H1 (cell line): ENCODE measurements at regions not wholly inside any gene's neighbourhood (a gene's known extent, or its start where the extent isn't known, plus 50 kb on each side); places are given as distances from the start of the nearest gene placed in this dataset.

Source experiments
- CTCF ChIA-PET: fragments of 300-600 bp; sonication (Branson Sonifier 250); formaldehyde crosslinking; loops from one replicate; lab custom pipeline; 2021; ENCODE audit not compliant: partially characterized antibody; lab: Charles Lee
- POLR2A ChIA-PET: fragments of 300-600 bp; sonication (Branson Sonifier 250); formaldehyde crosslinking; loops from one replicate; lab custom pipeline; 2021; ENCODE audit warnings: inconsistent platforms; ENCODE audit not compliant: partially characterized antibody; lab: Charles Lee
- DNase-seq, 2 experiments: peaks; one replicate each; pipeline versions ENCODE4 v3.0.0 to v3.0.0-alpha.2; 2010 to 2022; ENCODE audit warnings: low spot score in 2 of 2, low read depth in 1 of 2, mixed read lengths in 1 of 2
- FAIRE-seq: peaks from 2 replicates; lab custom pipeline; 2011; peaks lifted over from hg19 to GRCh38; lab: Jason Lieb, UNC
- H2AFZ ChIP-seq: 2 replicates; pipeline ENCODE4 v1.8.1; 2012; ENCODE audit warnings: low read length, inconsistent platforms
- H2AK5ac ChIP-seq: 2 replicates; pipeline ENCODE4 v1.6.1; 2013; ENCODE audit warnings: low read depth, low read length
- H2BK120ac ChIP-seq: replicated peaks from 2 replicates; pipeline ENCODE3; 2013; ENCODE audit warnings: low read depth, low read length, inconsistent platforms
- H2BK12ac ChIP-seq: 2 replicates; pipeline ENCODE4 v1.6.1; 2013; ENCODE audit warnings: low read depth, low read length
- H2BK15ac ChIP-seq: 2 replicates; pipeline ENCODE4 v1.6.1; 2013; ENCODE audit warnings: low read length
- H2BK20ac ChIP-seq: 2 replicates; pipeline ENCODE4 v1.6.1; 2013; ENCODE audit warnings: low read length
- H2BK5ac ChIP-seq: 2 replicates; pipeline ENCODE4 v1.6.1; 2013; ENCODE audit warnings: low read depth, low read length
- H3K14ac ChIP-seq: 2 replicates; pipeline ENCODE4 v1.6.1; 2013; ENCODE audit warnings: inconsistent platforms; ENCODE audit not compliant: insufficient read length
- H3K18ac ChIP-seq: 2 replicates; pipeline ENCODE4 v1.6.1; 2013; ENCODE audit warnings: low read length; ENCODE audit errors: extremely low read depth
- H3K23ac ChIP-seq: 2 replicates; pipeline ENCODE4 v1.6.1; 2013; ENCODE audit warnings: inconsistent platforms; ENCODE audit not compliant: insufficient read length
- H3K23me2 ChIP-seq: 2 replicates; pipeline ENCODE4 v1.6.1; 2013; ENCODE audit warnings: low read depth, low read length
- H3K27ac ChIP-seq: 2 replicates; pipeline ENCODE4 v1.6.1; 2011; ENCODE audit warnings: low read depth, low read length, inconsistent platforms
- H3K27me3 ChIP-seq, 4 experiments: replicated peaks in 1 of 4; 1 replicate in 1 of 4; 2 replicates in 3 of 4; pipeline versions ENCODE4 v1.6.1 to v1.8.1; 2011 to 2013; ENCODE audit warnings: low read length in 3 of 4, mild to moderate bottlenecking in 3 of 4, inconsistent platforms in 2 of 4, mixed read lengths in 2 of 4, moderate library complexity in 1 of 4; ENCODE audit not compliant: control insufficient read depth in 3 of 4, insufficient read depth in 3 of 4; ENCODE audit errors: extremely low read depth in 1 of 4
- H3K36me3 ChIP-seq, 4 experiments: 2 replicates each; pipeline versions ENCODE4 v1.6.1 to v1.8.1; 2011 to 2013; ENCODE audit warnings: mild to moderate bottlenecking in 4 of 4, low read length in 3 of 4, moderate library complexity in 2 of 4, control low read depth in 1 of 4, inconsistent platforms in 1 of 4; ENCODE audit not compliant: insufficient read depth in 4 of 4, control insufficient read depth in 2 of 4
- H3K4ac ChIP-seq: replicated peaks from 2 replicates; pipeline ENCODE3; 2013; ENCODE audit warnings: low read length, low read depth, mixed read lengths, inconsistent platforms; ENCODE audit not compliant: insufficient read length
- H3K4me1 ChIP-seq, 4 experiments: replicated peaks in 1 of 4; 1 replicate in 1 of 4; 2 replicates in 3 of 4; pipeline versions ENCODE4 v1.6.1 to v1.8.1; 2011 to 2013; ENCODE audit warnings: low read length in 3 of 4, inconsistent platforms in 2 of 4, mixed read lengths in 1 of 4; ENCODE audit not compliant: insufficient read depth in 4 of 4, control insufficient read depth in 3 of 4
- H3K4me2 ChIP-seq, 2 experiments: 2 replicates each; pipeline versions ENCODE4 v1.6.1 to v1.8.1; 2011 to 2013; ENCODE audit warnings: low read depth in 2 of 2, low read length in 2 of 2, control low read depth in 1 of 2, inconsistent platforms in 1 of 2, mild to moderate bottlenecking in 1 of 2; ENCODE audit not compliant: insufficient read depth in 1 of 2
- H3K4me3 ChIP-seq, 4 experiments: fragments of 200-600, 300-600 bp in 1 of 4; sonication (generic), shearing (Covaris generic), sonication (Bioruptor Twin) in 1 of 4; 2 replicates each; pipeline versions ENCODE4 v1.5.1 to v1.8.1; 2011 to 2016; ENCODE audit warnings: low read length in 4 of 4, low read depth in 3 of 4, control low read depth in 2 of 4, inconsistent platforms in 2 of 4, mild to moderate bottlenecking in 2 of 4, mixed read lengths in 1 of 4, moderate library complexity in 1 of 4; ENCODE audit not compliant: insufficient read depth in 2 of 4; ENCODE audit errors: extremely low read depth in 1 of 4
- H3K56ac ChIP-seq: replicated peaks from 2 replicates; pipeline ENCODE3; 2013; ENCODE audit warnings: low read depth, mild to moderate bottlenecking, mixed read lengths, low read length, inconsistent platforms; ENCODE audit not compliant: insufficient read length
- H3K79me1 ChIP-seq: 2 replicates; pipeline ENCODE4 v1.6.1; 2013; ENCODE audit warnings: low read depth, low read length, control low read depth
- H3K79me2 ChIP-seq, 2 experiments: 2 replicates each; pipeline versions ENCODE4 v1.6.1 to v1.8.1; 2012 to 2013; ENCODE audit warnings: low read length in 2 of 2, mild to moderate bottlenecking in 2 of 2, inconsistent platforms in 1 of 2; ENCODE audit not compliant: insufficient read depth in 2 of 2, control insufficient read depth in 1 of 2
- H3K9ac ChIP-seq, 4 experiments: replicated peaks in 1 of 4; 1 replicate in 1 of 4; 2 replicates in 3 of 4; pipeline versions ENCODE4 v1.6.1 to v1.8.1; 2011 to 2013; ENCODE audit warnings: low read depth in 3 of 4, low read length in 3 of 4, control low read depth in 2 of 4, mild to moderate bottlenecking in 2 of 4, moderate library complexity in 2 of 4, inconsistent platforms in 1 of 4; ENCODE audit errors: extremely low read depth in 1 of 4
- H3K9me3 ChIP-seq, 2 experiments: 2 replicates each; pipeline versions ENCODE4 v1.6.1 to v1.8.1; 2012 to 2013; ENCODE audit warnings: mild to moderate bottlenecking in 2 of 2, moderate library complexity in 2 of 2, control low read depth in 1 of 2, inconsistent platforms in 1 of 2, low read depth in 1 of 2, low read length in 1 of 2, mixed read lengths in 1 of 2; ENCODE audit not compliant: insufficient read depth in 2 of 2
- H4K20me1 ChIP-seq, 2 experiments: replicated peaks in 1 of 2; 2 replicates each; pipeline versions ENCODE3 to v1.8.1; 2011 to 2013; ENCODE audit warnings: inconsistent platforms in 2 of 2, low read length in 2 of 2, mild to moderate bottlenecking in 1 of 2; ENCODE audit not compliant: insufficient read depth in 2 of 2, control insufficient read depth in 1 of 2
- H4K5ac ChIP-seq: 2 replicates; pipeline ENCODE4 v1.6.1; 2013; ENCODE audit warnings: low read length, low read depth, mixed read lengths, inconsistent platforms; ENCODE audit not compliant: insufficient read length
- H4K8ac ChIP-seq: 2 replicates; pipeline ENCODE4 v1.8.0; 2013; ENCODE audit warnings: mild to moderate bottlenecking, moderate library complexity, low read length, inconsistent platforms; ENCODE audit not compliant: insufficient read depth; ENCODE audit errors: extremely low read depth
- H4K91ac ChIP-seq: replicated peaks from 2 replicates; pipeline ENCODE3; 2013; ENCODE audit warnings: low read length, mixed read lengths, inconsistent platforms; ENCODE audit not compliant: insufficient read length
- EGR1 ChIP-seq: IDR thresholded peaks from 2 replicates; pipeline ENCODE4 v1.6.1; 2011; ENCODE audit warnings: low read depth, low read length, borderline replicate concordance
- HDAC6 ChIP-seq: IDR thresholded peaks from one replicate; pipeline ENCODE4 v1.7.1; 2012; ENCODE audit warnings: low read depth, mild to moderate bottlenecking, inconsistent platforms, low read length, moderate library complexity
- JUND ChIP-seq: IDR thresholded peaks from 2 replicates; pipeline ENCODE4 v1.6.1; 2011; ENCODE audit warnings: mild to moderate bottlenecking, improper control_type of control experiment, low read length
- KDM1A ChIP-seq: fragments of 200-600, 300-600 bp; sonication (generic); IDR thresholded peaks from 2 replicates; pipeline ENCODE4 v1.7.1; 2016; ENCODE audit warnings: mild to moderate bottlenecking, low read length, borderline replicate concordance
- KDM5A ChIP-seq: fragments of 200-600 bp; IDR thresholded peaks from 2 replicates; pipeline ENCODE4 v1.7.1; 2012; ENCODE audit warnings: mild to moderate bottlenecking, low read length, inconsistent platforms, mixed read lengths
- MAX ChIP-seq: IDR thresholded peaks from 2 replicates; pipeline ENCODE4 v1.6.1; 2012; ENCODE audit warnings: inconsistent platforms
- NANOG ChIP-seq: IDR thresholded peaks from 2 replicates; pipeline ENCODE4 v1.6.1; 2011; ENCODE audit warnings: low read length, low read depth, mild to moderate bottlenecking, inconsistent platforms; ENCODE audit not compliant: insufficient read depth, poor library complexity, severe bottlenecking
- PHF8 ChIP-seq: fragments of 200-600 bp; sonication (generic); conservative IDR thresholded peaks from 2 replicates; pipeline ENCODE4 v1.7.1; 2012; ENCODE audit warnings: low read depth, mild to moderate bottlenecking, inconsistent platforms, low read length, moderate library complexity
- POLR2AphosphoS5 ChIP-seq: IDR thresholded peaks from 2 replicates; pipeline ENCODE4 v1.6.1; 2011; ENCODE audit warnings: low read depth, low read length
- RXRA ChIP-seq: IDR thresholded peaks from 2 replicates; pipeline ENCODE4 v1.6.1; 2011; ENCODE audit warnings: low read depth, mild to moderate bottlenecking, low read length, moderate library complexity; ENCODE audit not compliant: insufficient read depth
- SIRT6 ChIP-seq: IDR thresholded peaks from one replicate; pipeline ENCODE4 v1.7.1; 2012; ENCODE audit warnings: low read length, inconsistent platforms
- SP4 ChIP-seq: IDR thresholded peaks from 2 replicates; pipeline ENCODE4 v1.6.1; 2012; ENCODE audit warnings: low read length, inconsistent platforms
- SRF ChIP-seq: IDR thresholded peaks from 2 replicates; pipeline ENCODE4 v1.6.1; 2011; ENCODE audit warnings: mild to moderate bottlenecking, low read depth, low read length, moderate library complexity
- TBP ChIP-seq: IDR thresholded peaks from 2 replicates; pipeline ENCODE4 v1.6.1; 2011; ENCODE audit warnings: low read depth, low read length, improper control_type of control experiment
- USF2 ChIP-seq: IDR thresholded peaks from 2 replicates; pipeline ENCODE4 v1.6.1; 2011; ENCODE audit warnings: low read length, improper control_type of control experiment
- WGBS, 2 experiments: shearing (Covaris generic) in 1 of 2; methylation state at CpG; one replicate each; pipeline versions ENCODE4 v1.1.6 to v1.1.7; 2013 to 2015; ENCODE audit warnings: low lambda C conversion rate in 2 of 2, mixed read lengths in 2 of 2, inconsistent platforms in 1 of 2, low coverage in 1 of 2, missing lambda C conversion rate in 1 of 2; ENCODE audit not compliant: insufficient replicate concordance in 2 of 2, insufficient coverage in 1 of 2, insufficient read length in 1 of 2; ENCODE audit errors: extremely low coverage in 1 of 2, missing lambda C conversion rate in 1 of 2; 5-methylcytosine and 5-hydroxymethylcytosine counted together

- Histone ChIP-seq H2BK20ac (no peak overlapping the region), H3K4ac (no peak overlapping the region), H2BK12ac (no peak overlapping the region), H4K8ac (no peak overlapping the region), H2BK15ac (no peak overlapping the region), H2AK5ac (no peak overlapping the region), H3K56ac (no peak overlapping the region), H4K20me1 (no peaks in the 10 kb centered on the region), H3K14ac (no peak overlapping the region), H3K9me3 (no peaks in the 10 kb centered on the region), H3K23ac (no peak overlapping the region), H4K5ac (no peak overlapping the region), H2AFZ (no peak overlapping the region), H3K79me1 (no peaks in the 10 kb centered on the region), H3K4me3 (no peak overlapping the region), H3K4me1 (no peaks in the 10 kb centered on the region), H3K9ac (no peak overlapping the region), H3K18ac (no peak overlapping the region), H3K23me2 (no peaks in the 10 kb centered on the region), H3K79me2 (no peaks in the 10 kb centered on the region), H3K4me2 (no peak overlapping the region), H2BK120ac (no peak overlapping the region), H3K27ac (no peak overlapping the region), H2BK5ac (no peak overlapping the region), H3K36me3 (no peaks in the 10 kb centered on the region), H3K27me3 (no peaks in the 10 kb centered on the region), H4K91ac (no peak overlapping the region)
- FAIRE-seq (no peak), DNase-seq (no peak)
- ChIA-PET CTCF (interaction anchor here (1.3 kb wide), 1 partner anchor 163 kb away, joined by 3 read pairs; no protein-coding TSS in a partner anchor), POLR2A (no interaction called here)
- 90% methylated on average over 3 of the region's 4 CpGs; no CpG with 5 or more reads in 1 of the 2 experiments for WGBS, 2 experiments
- TF ChIP-seq RXRA (no peak), JUND (no peak), KDM5A (no peak), POLR2AphosphoS5 (no peak), HDAC6 (no peak), PHF8 (no peak), EGR1 (no peak), USF2 (no peak), SIRT6 (no peak), SP4 (no peak), NANOG (no peak), TBP (no peak), SRF (no peak), MAX (no peak), KDM1A (no peak)
These were observed 1014.1 kb upstream of the RAG2 start for GRCh38 chr11:37612146-37612545.
